ENCODE measurements at regions not wholly inside any gene's neighbourhood (a gene's known extent, or its start where the extent isn't known, plus 50 kb on each side); places are given as distances from the start of the nearest gene placed in this dataset.

DNA sequence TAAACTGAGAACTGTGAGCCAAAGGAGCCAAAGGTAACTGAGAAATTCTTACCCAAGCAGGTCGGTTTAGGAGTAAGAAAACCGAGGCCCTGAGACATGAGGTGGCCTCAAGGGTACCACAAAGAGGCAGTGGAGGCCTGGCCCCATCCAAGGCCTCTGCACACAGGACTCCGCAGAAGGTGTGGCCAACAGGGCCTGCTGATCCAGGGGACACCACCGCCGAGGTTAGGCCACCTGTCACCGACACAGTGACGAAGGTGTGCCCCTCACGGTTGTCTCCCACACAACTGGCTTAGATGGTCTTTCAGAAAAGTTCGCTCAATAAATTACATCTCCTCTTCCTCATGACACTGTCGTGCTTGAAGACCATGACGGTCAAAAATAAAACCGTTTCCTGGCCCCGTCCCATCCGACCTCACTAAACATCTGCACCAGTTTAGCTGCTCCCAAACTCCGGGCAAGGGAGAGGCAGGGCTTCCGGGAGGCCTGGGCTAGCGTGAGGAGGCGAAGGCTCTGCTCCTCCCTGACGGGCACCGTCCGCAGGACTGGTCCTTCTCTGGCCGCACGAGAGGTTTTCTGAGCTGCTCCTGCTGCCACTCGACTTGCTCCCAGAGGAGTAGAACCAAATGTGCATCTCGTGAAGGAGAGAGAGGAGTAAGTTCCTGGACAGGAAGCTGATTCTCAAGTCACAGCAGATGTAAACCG is 442.0 kb downstream of the EIPR1 start:
- H3K27me3 ChIP-seq: no peaks in the 10 kb centered on the region
- no peaks in the 10 kb centered on the region for H3K36me3 ChIP-seq
- ATAC-seq (ENCODE audit: low FRiP score in 2 of 2) (no peak), DNase-seq (peak in 1 of 2 donors; percentile 48)
- WGBS, 2 donors: 85 to 88% methylated on average over 13 to 26 of the region's 26 CpGs
- no peaks in the 10 kb centered on the region for H3K9me3 ChIP-seq
- TF ChIP-seq POLR2AphosphoS5 (IDR thresholded peaks at IDR 0.05): no peak
- TF ChIP-seq POLR2A (IDR thresholded peaks at IDR 0.05): no peak
- no peak for TF ChIP-seq EP300 (IDR thresholded peaks at IDR 0.05)
- TF ChIP-seq, protein P1, sequence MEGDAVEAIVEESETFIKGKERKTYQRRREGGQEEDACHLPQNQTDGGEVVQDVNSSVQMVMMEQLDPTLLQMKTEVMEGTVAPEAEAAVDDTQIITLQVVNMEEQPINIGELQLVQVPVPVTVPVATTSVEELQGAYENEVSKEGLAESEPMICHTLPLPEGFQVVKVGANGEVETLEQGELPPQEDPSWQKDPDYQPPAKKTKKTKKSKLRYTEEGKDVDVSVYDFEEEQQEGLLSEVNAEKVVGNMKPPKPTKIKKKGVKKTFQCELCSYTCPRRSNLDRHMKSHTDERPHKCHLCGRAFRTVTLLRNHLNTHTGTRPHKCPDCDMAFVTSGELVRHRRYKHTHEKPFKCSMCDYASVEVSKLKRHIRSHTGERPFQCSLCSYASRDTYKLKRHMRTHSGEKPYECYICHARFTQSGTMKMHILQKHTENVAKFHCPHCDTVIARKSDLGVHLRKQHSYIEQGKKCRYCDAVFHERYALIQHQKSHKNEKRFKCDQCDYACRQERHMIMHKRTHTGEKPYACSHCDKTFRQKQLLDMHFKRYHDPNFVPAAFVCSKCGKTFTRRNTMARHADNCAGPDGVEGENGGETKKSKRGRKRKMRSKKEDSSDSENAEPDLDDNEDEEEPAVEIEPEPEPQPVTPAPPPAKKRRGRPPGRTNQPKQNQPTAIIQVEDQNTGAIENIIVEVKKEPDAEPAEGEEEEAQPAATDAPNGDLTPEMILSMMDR (IDR thresholded peaks at IDR 0.05): no peak
- no peak overlapping the region for H3K4me3 ChIP-seq
- no peak overlapping the region for H3K27ac ChIP-seq
- H3K4me1 ChIP-seq: no peaks in the 10 kb centered on the region

DNA sequence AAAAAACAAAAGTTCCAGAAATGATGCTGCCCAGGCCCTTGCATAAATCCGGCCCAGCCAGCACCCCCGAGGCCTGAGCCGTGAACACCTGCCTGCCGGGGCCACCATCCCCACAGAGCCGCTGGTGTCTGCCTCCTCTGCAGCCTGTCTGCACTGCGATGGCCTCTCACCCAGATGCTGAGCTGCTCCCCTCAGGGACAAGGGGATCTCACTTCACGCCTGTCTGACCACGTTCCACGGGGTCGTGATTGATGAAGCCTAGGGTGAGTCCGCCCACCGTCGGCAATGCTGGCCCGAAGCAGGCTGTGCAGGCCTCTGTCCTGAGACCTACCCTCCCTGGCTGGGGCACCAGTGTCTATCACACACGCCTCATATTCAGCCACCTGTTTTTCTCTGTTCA is 444.2 kb downstream of the EIPR1 start:
- no peak for TF ChIP-seq POLR2AphosphoS5 (IDR thresholded peaks at IDR 0.05)
- no peak for TF ChIP-seq POLR2A (IDR thresholded peaks at IDR 0.05)
- TF ChIP-seq, protein P1 (IDR thresholded peaks at IDR 0.05): no peak
- no peak for TF ChIP-seq EP300 (IDR thresholded peaks at IDR 0.05)
- no peak for DNase-seq

DNA sequence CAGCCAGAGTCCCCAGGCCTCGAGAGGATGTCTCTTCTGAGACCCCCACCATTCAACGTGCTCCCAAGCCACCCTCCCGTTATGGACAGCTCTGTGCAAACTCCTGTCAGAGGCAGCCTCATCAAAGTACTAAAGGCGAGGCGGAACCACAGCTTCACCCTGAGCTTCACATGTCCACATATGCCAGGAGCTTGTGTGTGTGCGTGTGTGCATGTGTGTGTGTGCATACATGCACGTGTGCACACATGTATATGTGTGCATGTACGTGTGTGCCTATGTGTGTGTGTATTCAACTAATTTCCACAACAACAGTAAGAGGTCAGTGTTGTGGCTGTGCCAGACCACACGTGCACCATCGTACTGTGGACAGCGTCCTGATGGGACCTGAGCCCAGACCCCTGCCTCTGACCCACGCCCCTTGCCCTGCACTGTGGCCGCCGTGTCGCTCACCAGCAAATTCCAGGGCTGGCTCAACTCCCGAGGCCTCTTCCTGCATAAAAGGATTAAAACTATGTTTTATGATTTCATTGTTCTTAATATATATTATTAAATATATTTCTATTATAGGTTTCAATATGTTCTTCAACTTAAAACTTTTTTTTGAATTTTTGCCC is 444.8 kb downstream of the EIPR1 start:
- Histone ChIP-seq H3K27ac (no peak overlapping the region), H3K9me3 (no peaks in the 10 kb centered on the region), H3K36me3 (no peaks in the 10 kb centered on the region), H3K27me3 (no peaks in the 10 kb centered on the region), H3K4me3 (no peak overlapping the region), H3K4me1 (no peaks in the 10 kb centered on the region)
- no peak for DNase-seq
- ATAC-seq (ENCODE audit: low FRiP score in 2 of 2): peak in 1 of 2 donors; percentile 42
- TF ChIP-seq, protein P1 (IDR thresholded peaks at IDR 0.05): no peak
- TF ChIP-seq POLR2A (IDR thresholded peaks at IDR 0.05) (no peak), EP300 (IDR thresholded peaks at IDR 0.05) (no peak), POLR2AphosphoS5 (IDR thresholded peaks at IDR 0.05) (no peak)
- 87 to 89% methylated on average over 14 to 16 of the region's 16 CpGs for WGBS, 2 donors

More for the DNA sequence above, 444.2 kb downstream of the EIPR1 start:
- 63 to 76% methylated on average over 12 to 15 of the region's 15 CpGs for WGBS, 2 donors
- no peaks in the 10 kb centered on the region for H3K9me3 ChIP-seq
- no peak for ATAC-seq (ENCODE audit: low FRiP score in 2 of 2)
- no peaks in the 10 kb centered on the region for H3K36me3 ChIP-seq
- no peaks in the 10 kb centered on the region for H3K27me3 ChIP-seq
- H3K4me3 ChIP-seq: no peak overlapping the region
- H3K4me1 ChIP-seq: no peaks in the 10 kb centered on the region
- no peak overlapping the region for H3K27ac ChIP-seq

DNA sequence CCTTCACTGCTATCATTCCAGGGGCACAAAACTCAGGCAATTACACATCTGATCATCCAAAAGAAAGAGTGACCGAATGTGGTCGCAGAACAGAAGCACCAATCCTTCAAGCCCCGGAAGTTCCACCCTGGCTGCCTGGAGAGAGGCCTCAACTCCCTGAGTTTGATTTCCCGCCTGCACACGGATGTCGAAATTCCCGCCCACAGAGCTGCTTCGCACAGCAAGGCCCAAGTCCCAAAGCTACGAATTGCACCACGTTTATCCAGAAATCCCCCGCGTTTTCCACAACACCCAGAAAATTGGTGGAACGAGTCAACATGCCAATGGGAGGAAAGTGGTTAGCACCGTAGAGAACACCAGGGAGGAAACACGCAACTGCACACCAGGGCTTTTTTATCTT is 445.4 kb downstream of the EIPR1 start:
- H3K36me3 ChIP-seq: no peaks in the 10 kb centered on the region
- H3K4me1 ChIP-seq: no peaks in the 10 kb centered on the region
- ATAC-seq (ENCODE audit: low FRiP score in 2 of 2) (no peak), DNase-seq (no peak)
- TF ChIP-seq POLR2AphosphoS5 (IDR thresholded peaks at IDR 0.05) (no peak), POLR2A (IDR thresholded peaks at IDR 0.05) (no peak)
- TF ChIP-seq, protein P1 (IDR thresholded peaks at IDR 0.05): no peak
- 76 to 86% methylated on average over 15 of the region's 15 CpGs for WGBS, 2 donors
- no peaks in the 10 kb centered on the region for H3K9me3 ChIP-seq
- no peaks in the 10 kb centered on the region for H3K27me3 ChIP-seq
- no peak overlapping the region for H3K27ac ChIP-seq
- H3K4me3 ChIP-seq: no peak overlapping the region
